ENCODE measurements at regions not wholly inside any gene's neighbourhood (a gene's known extent, or its start where the extent isn't known, plus 50 kb on each side); places are given as distances from the start of the nearest gene placed in this dataset.

GRCh38 chr12:127158385-127159061 lies 1108.4 kb upstream of the TMEM132C start:
- DNase-seq: no peak
- no peak overlapping the region for H2BK15ac ChIP-seq (ENCODE audit: low read depth, low read length)
- no peak overlapping the region for H3K27ac Mint-ChIP-seq
- H3K27me3 Mint-ChIP-seq (ENCODE audit: low read depth): no peaks in the 10 kb centered on the region; the same call in 1 of the 2 replicates
- no peak overlapping the region for H3K56ac ChIP-seq (ENCODE audit: insufficient read length, low read depth, low read length)
- no peak overlapping the region for H2BK120ac ChIP-seq (ENCODE audit: low read depth, low read length, poor library complexity, severe bottlenecking)
- H3K4me1 ChIP-seq (ENCODE audit: insufficient read depth, low read length): no peaks in the 10 kb centered on the region
- no peaks in the 10 kb centered on the region for H3K79me2 ChIP-seq (ENCODE audit: insufficient read depth, low read length)
- no peaks in the 10 kb centered on the region for H3K9me3 ChIP-seq (ENCODE audit: control insufficient read depth, low read depth, low read length)
- no peak overlapping the region for H2BK20ac ChIP-seq (ENCODE audit: low read depth, low read length, poor library complexity, severe bottlenecking)
- H3K4me1 Mint-ChIP-seq: peaks cover 7 to 12% of the 10 kb centered on the region in 2 experiments
- H3K4me2 ChIP-seq (ENCODE audit: insufficient read depth, insufficient read length, low read length): no peak overlapping the region
- H3K18ac ChIP-seq (ENCODE audit: insufficient read length, low read depth, low read length): no peak overlapping the region
- H2BK5ac ChIP-seq (ENCODE audit: insufficient read length, low read length): no peak overlapping the region
- no CpG with 5 or more reads among the region's 4 CpGs for WGBS (ENCODE audit: extremely low coverage, insufficient read length, low lambda C conversion rate)
- H4K20me1 ChIP-seq (ENCODE audit: control insufficient read depth, insufficient read depth, insufficient read length): no peaks in the 10 kb centered on the region
- H4K5ac ChIP-seq (ENCODE audit: insufficient read length, low read depth, low read length): no peak overlapping the region
- no peaks in the 10 kb centered on the region for H3K23me2 ChIP-seq (ENCODE audit: insufficient read length, low read depth, low read length, poor library complexity, severe bottlenecking)
- H3K4ac ChIP-seq (ENCODE audit: low read depth, low read length): no peak overlapping the region
- TF ChIP-seq CTCF (conservative IDR thresholded peaks at IDR 0.05): no peak
- no peak overlapping the region for H2BK12ac ChIP-seq (ENCODE audit: insufficient read length, low read depth, low read length)
- H3K14ac ChIP-seq (ENCODE audit: insufficient read depth, low read length): no peak overlapping the region
- no peak overlapping the region for H2AFZ ChIP-seq (ENCODE audit: low read length)
- H3K27me3 ChIP-seq (ENCODE audit: insufficient read depth, low read length): no peaks in the 10 kb centered on the region
- no peak overlapping the region for H4K8ac ChIP-seq (replicated peaks; ENCODE audit: insufficient read length, low read depth, low read length)
- no peak overlapping the region for H3K4me3 Mint-ChIP-seq
- H3K23ac ChIP-seq (ENCODE audit: insufficient read length, low read depth, low read length): no peak overlapping the region
- no peaks in the 10 kb centered on the region for H3K79me1 ChIP-seq (ENCODE audit: insufficient read depth, low read depth, low read length, poor library complexity, severe bottlenecking)
- no peak overlapping the region for H3T11ph ChIP-seq (ENCODE audit: low read length)
- H3K9me3 Mint-ChIP-seq: peaks cover 7 to 8% of the 10 kb centered on the region in 2 experiments
- peaks cover 0 to 9% (median 0%) of the 10 kb centered on the region in 3 experiments; a peak in 2 of 7 replicates for H3K36me3 Mint-ChIP-seq (ENCODE audit: insufficient read depth in 1 of 3, low read depth in 3 of 3)
- H4K91ac ChIP-seq (ENCODE audit: insufficient read length, low read depth, low read length): no peak overlapping the region
- no peak overlapping the region for H2AK5ac ChIP-seq (ENCODE audit: insufficient read length, low read length)
- H3K9ac ChIP-seq (ENCODE audit: extremely low read depth, insufficient read length, low read length): no peak overlapping the region
- H3K27ac ChIP-seq (ENCODE audit: insufficient read length, low read depth, low read length): no peak overlapping the region

Measured in H9 (cell line).